DMS53 treated with DMSO at 0.1 percent for 48 hours (cell line): ENCODE measurements at regions not wholly inside any gene's neighbourhood (a gene's known extent, or its start where the extent isn't known, plus 50 kb on each side); places are given as distances from the start of the nearest gene placed in this dataset.

ENCODE experiments used
- DNase-seq: peaks from one replicate; lab custom pipeline; 2025; ENCODE audit not compliant: unreplicated experiment; lab: John Stamatoyannopoulos, UW

DNA sequence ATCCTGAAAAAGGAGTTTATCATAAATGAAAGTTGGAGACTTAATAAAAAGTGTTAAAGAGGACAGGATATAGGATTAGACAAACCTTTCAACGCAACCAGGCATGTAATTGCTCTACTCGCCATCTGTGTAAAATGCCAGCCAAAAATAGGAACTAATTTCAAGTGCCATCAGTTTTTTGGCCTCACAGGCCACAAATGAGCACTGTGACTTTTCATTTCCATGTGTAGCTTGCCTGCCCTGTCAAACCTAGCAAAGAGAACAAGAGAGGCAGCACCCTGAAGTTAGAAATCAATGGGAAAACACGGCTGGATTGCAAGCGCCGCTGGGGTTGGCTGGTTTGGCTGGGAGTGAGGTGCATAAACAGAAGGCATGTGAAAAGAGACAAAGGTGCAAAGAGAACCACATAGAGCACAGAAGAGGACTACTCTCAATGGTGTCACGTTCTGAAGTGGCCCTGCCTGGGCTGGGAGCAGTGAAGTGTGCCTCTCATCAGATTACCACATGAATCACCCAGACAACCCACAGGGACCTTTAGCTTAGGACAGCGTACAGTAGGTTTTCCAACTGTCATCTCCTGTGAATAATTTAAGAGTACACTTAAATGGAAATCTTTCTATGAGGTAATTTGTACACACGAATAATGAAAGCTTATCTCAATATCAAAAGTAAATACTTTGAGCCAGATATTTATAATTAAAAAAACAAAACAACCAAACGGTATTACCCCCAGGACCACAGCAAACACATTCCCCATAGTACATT lies 78.0 kb upstream of the NHSL1 start:
- peak; percentile 17 for DNase-seq

- DNase-seq = no peak
Observed at GRCh38 chr6:138580040-138580439, 80.7 kb upstream of the NHSL1 start.

- no peak for DNase-seq
Observed at GRCh38 chr6:138580801-138581200, 81.5 kb upstream of the NHSL1 start.

DNA sequence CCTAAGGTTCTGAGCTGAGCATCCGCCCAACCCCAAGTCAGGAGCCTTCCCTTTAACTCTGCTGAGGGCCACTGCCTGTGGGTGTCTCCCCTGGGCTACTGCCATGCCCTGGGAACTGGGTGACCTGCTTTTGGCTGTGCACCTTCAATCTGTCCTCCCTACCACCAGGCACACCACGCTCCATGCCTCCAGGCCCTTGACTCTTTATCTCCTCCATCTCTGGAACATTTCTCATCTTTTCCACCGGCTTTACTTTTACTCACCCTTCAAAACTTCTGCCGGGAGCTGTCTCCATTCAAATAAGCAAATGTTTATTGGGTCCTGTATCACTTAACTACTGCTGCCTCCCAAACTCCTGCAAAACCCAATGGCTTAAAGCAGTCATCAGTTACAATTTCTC lies 83.3 kb upstream of the NHSL1 start:
- DNase-seq = no peak

DNA sequence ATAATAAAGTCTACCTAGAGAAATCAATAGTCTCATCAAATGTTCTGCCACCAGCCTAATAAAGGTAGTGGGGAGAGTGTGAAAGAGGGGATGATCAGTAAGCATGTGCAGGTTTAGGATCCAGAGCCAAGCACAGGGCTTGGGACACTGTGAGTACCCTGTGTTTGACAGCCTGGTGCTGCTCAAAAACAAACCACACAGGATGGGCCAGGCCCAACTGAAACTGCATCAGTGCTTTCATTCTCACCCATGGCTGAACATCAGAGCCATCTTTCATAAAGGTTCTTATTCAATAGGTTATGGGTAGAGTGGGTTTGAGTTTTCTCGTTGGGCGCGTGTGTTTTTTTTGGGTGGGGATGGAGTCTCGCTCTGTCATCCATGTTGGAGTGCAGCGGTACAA lies 87.3 kb upstream of the NHSL1 start:
- no peak for DNase-seq

- DNase-seq = peak; percentile 26
Observed at GRCh38 chr6:138588805-138589434, 89.6 kb upstream of the NHSL1 start.

GRCh38 chr6:138590796-138591709 lies 91.8 kb upstream of the NHSL1 start:
- DNase-seq = peak; percentile 54

DNA sequence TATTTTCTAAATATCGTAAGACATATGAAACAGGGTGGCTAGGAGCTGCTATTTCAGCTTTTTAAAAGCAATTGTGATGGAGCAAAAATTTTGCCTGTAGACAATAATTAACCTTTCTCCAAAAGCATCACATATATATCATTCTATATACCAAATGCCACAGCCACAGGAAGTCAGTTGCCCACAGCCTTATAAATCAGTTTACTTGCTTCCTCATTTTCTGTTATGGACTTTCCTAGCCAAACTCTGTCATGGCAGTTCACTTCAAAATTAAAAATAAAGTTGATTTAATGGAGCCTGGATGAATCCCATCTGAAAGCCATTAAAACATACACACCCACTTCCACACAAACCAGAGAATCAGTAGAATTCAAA lies 93.4 kb upstream of the NHSL1 start:
- no peak for DNase-seq

DNA sequence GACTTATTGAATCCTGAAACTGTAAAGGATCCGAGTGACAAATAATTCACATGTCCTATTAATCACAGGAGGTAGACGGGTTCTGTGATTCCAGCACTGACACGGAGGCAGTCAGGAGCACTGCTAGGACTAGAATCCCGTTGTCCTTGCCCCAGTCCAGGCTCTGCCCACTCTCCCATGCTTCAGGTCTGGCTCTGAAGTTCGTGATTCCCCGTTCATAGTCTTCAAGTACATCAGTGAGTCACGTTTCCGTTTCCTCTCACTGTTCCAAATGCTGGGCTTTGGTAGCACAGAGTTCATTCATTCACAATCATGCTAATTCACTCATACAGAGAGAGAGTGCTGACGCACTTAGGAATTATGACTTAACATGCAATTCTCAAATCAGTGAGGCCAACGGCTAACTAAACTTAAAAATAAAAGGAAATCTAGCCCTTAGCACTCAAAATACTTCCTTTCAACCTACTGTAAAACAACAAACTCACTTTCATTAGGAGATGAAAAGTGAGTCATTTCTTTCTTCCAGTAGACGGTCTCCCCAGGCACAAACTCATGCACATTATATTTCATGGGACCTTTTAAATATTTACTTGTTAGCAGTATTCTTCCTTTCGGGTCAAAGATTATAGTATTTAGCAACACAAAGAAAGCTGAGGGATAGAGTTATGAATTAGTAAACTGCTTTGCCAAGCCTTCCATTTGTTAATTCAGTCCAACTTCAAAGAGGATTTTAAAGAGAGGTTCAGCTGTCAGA lies 94.0 kb upstream of the NHSL1 start:
- DNase-seq = no peak

GRCh38 chr6:138593909-138594757 lies 94.8 kb upstream of the NHSL1 start:
- DNase-seq = no peak

DNA sequence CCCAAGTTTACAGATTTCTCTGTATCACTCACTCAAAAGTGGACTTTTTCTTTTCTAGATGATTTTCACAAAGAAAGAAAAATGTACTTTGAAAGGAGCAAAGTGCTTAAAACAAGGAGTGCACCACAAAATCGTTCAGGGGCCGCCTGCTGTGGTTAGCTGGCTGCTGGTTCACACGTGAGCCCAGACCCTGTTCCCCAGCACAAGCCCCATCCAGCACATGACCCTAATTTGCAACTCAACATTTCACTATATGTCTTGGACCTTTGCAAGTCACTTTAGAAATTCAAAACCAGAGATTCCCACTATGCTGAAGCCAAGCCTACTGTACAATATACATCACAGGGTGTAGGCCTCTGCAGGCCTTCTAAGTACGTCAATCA lies 95.5 kb upstream of the NHSL1 start:
- no peak for DNase-seq

- DNase-seq = no peak
Observed at GRCh38 chr6:138596126-138596525, 96.8 kb upstream of the NHSL1 start.

GRCh38 chr6:138596591-138596990 lies 97.3 kb upstream of the NHSL1 start:
- no peak for DNase-seq

- DNase-seq = no peak
Observed at GRCh38 chr6:138597336-138597735, 98.0 kb upstream of the NHSL1 start.

DNA sequence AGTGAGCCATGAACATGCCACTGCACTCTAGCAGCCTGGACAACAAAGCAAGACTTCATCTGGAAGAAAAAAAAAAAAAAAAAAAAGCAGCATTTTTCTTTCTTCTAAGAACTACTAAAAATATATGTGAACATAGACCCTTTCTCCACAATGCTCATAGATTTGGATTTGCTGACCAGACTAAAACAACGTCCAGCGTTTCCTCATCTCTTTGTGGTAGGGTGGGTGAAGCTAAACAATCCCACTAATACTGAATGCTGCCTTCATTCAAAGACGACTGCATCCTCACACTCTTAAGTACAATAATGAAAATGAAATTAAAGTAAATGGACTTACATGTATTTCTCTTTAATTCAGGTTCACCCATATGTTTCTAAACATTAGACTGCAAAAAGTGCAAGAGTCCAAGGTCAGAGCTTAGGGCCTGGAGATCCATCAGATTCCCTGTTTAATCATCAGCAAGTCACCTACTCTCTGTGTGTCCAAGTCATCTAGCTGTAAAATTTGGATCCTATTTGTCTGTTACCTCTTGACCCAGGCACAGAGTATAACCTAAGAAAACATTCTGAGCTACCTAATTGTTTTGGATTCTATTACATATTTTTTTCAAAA lies 99.4 kb upstream of the NHSL1 start:
- no peak for DNase-seq

- no peak for DNase-seq
Observed at GRCh38 chr6:138600261-138600660, 101.0 kb upstream of the NHSL1 start.

DNA sequence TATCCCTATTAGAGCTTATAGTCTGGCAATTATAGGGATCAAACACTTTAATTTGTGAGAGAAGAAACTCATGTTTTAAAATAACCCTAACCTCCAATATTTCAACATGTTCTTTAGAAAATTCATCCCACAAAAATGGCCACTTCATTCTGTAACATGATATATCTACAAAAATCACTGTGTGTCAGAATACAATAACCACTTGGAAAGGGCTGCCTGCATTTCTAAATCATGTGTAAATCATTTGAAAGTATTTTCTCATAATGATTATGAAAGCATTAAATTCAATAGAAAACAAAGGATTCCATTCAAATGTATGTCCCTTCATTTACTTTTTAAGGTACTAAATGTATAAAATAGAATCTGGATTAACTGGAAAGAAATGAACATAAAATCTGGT lies 101.4 kb upstream of the NHSL1 start:
- no peak for DNase-seq

GRCh38 chr6:138601128-138601527 lies 101.8 kb upstream of the NHSL1 start:
- no peak for DNase-seq

GRCh38 chr6:138605958-138606357 lies 106.7 kb upstream of the NHSL1 start:
- DNase-seq = no peak
